ENCODE measurements at regions not wholly inside any gene's neighbourhood (a gene's known extent, or its start where the extent isn't known, plus 50 kb on each side); places are given as distances from the start of the nearest gene placed in this dataset.

DNA sequence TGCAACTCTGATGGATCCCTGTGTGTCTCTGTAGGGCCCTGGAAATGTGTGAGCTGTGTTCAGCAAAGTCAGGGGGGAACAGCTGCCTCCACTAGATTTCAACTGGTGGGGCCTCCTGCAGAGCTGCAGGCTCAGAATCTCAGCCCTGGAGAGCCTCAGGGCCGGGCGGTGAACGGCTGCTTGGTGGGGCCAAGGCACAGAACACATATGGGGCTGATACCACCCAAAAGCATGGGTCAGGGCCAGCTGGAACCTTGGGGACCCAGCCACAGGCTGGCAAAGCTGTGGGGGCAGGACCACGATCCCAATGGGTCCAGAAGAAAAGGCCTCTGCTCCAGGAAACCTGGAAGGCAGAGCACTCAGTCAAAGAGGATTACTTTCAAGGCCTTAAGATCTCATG lies 878.5 kb downstream of the BCL11B start:
- Histone ChIP-seq H3K27me3 (ENCODE audit: control insufficient read depth in 1 of 2, insufficient read depth in 2 of 2, low read length in 2 of 2) (no peaks in the 10 kb centered on the region), H3K4me1 (ENCODE audit: insufficient read depth, low read length) (no peaks in the 10 kb centered on the region), H3K9ac (ENCODE audit: insufficient read depth, low read depth, low read length) (no peak overlapping the region), H3K4me3 (replicated peaks in 1 of 3; ENCODE audit: insufficient read depth in 1 of 3, low read depth in 2 of 3, low read length in 3 of 3) (no peak overlapping the region), H3K27ac (ENCODE audit: extremely low read length, insufficient read depth, low read length) (no peak overlapping the region), H4K20me1 (ENCODE audit: insufficient read depth, low read length) (no peaks in the 10 kb centered on the region), H3K79me2 (ENCODE audit: insufficient read depth, low read length) (no peaks in the 10 kb centered on the region), H3K36me3 (replicated peaks in 1 of 2; ENCODE audit: control insufficient read depth in 1 of 2, insufficient read depth in 2 of 2, low read length in 2 of 2) (no peaks in the 10 kb centered on the region), H3K9me3 (ENCODE audit: low read length) (peaks cover 84% of the 10 kb centered on the region), H2AFZ (ENCODE audit: low read length) (no peak overlapping the region), H3K4me2 (ENCODE audit: low read depth, low read length) (no peak overlapping the region)
- TF ChIP-seq ZNF75D (CRISPR knock-in tag; IDR thresholded peaks at IDR 0.05; ENCODE audit: borderline replicate concordance): no peak
- TF ChIP-seq ZNF720 (CRISPR knock-in tag; IDR thresholded peaks at IDR 0.05): no peak
- TF ChIP-seq, protein P1, sequence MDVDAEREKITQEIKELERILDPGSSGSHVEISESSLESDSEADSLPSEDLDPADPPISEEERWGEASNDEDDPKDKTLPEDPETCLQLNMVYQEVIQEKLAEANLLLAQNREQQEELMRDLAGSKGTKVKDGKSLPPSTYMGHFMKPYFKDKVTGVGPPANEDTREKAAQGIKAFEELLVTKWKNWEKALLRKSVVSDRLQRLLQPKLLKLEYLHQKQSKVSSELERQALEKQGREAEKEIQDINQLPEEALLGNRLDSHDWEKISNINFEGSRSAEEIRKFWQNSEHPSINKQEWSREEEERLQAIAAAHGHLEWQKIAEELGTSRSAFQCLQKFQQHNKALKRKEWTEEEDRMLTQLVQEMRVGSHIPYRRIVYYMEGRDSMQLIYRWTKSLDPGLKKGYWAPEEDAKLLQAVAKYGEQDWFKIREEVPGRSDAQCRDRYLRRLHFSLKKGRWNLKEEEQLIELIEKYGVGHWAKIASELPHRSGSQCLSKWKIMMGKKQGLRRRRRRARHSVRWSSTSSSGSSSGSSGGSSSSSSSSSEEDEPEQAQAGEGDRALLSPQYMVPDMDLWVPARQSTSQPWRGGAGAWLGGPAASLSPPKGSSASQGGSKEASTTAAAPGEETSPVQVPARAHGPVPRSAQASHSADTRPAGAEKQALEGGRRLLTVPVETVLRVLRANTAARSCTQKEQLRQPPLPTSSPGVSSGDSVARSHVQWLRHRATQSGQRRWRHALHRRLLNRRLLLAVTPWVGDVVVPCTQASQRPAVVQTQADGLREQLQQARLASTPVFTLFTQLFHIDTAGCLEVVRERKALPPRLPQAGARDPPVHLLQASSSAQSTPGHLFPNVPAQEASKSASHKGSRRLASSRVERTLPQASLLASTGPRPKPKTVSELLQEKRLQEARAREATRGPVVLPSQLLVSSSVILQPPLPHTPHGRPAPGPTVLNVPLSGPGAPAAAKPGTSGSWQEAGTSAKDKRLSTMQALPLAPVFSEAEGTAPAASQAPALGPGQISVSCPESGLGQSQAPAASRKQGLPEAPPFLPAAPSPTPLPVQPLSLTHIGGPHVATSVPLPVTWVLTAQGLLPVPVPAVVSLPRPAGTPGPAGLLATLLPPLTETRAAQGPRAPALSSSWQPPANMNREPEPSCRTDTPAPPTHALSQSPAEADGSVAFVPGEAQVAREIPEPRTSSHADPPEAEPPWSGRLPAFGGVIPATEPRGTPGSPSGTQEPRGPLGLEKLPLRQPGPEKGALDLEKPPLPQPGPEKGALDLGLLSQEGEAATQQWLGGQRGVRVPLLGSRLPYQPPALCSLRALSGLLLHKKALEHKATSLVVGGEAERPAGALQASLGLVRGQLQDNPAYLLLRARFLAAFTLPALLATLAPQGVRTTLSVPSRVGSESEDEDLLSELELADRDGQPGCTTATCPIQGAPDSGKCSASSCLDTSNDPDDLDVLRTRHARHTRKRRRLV (CRISPR knock-in tag; IDR thresholded peaks at IDR 0.05): no peak
- TF ChIP-seq ZFP91 (CRISPR knock-in tag; IDR thresholded peaks at IDR 0.05; ENCODE audit: borderline replicate concordance): no peak
- TF ChIP-seq GTF2F1 (IDR thresholded peaks at IDR 0.05; ENCODE audit: low read length): no peak
- no peak for ATAC-seq
- ChIA-PET POLR2A (no interaction called here), CTCF (ENCODE audit: low intra/inter-chr PET ratio, low total read pairs) (no interaction called here)
- no peak for FAIRE-seq
- DNase-seq (ENCODE audit: low spot score): no peak
- intact Hi-C loops (cut with micrococcal nuclease; ENCODE audit: unreplicated experiment) (no loop called here), in situ Hi-C loops (cut with HindIII; ENCODE audit: extremely low pct_ligation_motif_present, low pct_unique_long_range_greater_than_20kb) (no loop called here)
- WGBS (ENCODE audit: low lambda C conversion rate): 0% methylated on average over 2 of the region's 4 CpGs
- BruUV-seq (replicated peaks): no TSS peak

All from HepG2 (cell line).